ENCODE measurements at regions not wholly inside any gene's neighbourhood (a gene's known extent, or its start where the extent isn't known, plus 50 kb on each side); places are given as distances from the start of the nearest gene placed in this dataset.

- H3K4me1 ChIP-seq: no peaks in the 10 kb centered on the region
- H3K4me3 ChIP-seq: no peak overlapping the region
- no peak for TF ChIP-seq CTCF (IDR thresholded peaks at IDR 0.05)
- H3K27ac ChIP-seq: no peak overlapping the region
- H3K27me3 ChIP-seq: no peaks in the 10 kb centered on the region
- H3K9me3 ChIP-seq: no peaks in the 10 kb centered on the region
- H3K36me3 ChIP-seq: no peaks in the 10 kb centered on the region
- DNase-seq (ENCODE audit: low spot score): no peak
Observed at GRCh38 chr1:73644198-73644597, 553.8 kb downstream of the LRRIQ3 start.

GRCh38 chr1:73639494-73639893 is 558.5 kb downstream of the LRRIQ3 start:
- Histone ChIP-seq H3K4me3 (no peak overlapping the region), H3K36me3 (no peaks in the 10 kb centered on the region), H3K9me3 (no peaks in the 10 kb centered on the region), H3K4me1 (no peaks in the 10 kb centered on the region), H3K27ac (no peak overlapping the region), H3K27me3 (no peaks in the 10 kb centered on the region)
- DNase-seq (ENCODE audit: low spot score): no peak
- no peak for TF ChIP-seq CTCF (IDR thresholded peaks at IDR 0.05)

GRCh38 chr1:73637264-73637663 is 560.7 kb downstream of the LRRIQ3 start:
- H3K4me3 ChIP-seq: no peak overlapping the region
- no peak overlapping the region for H3K27ac ChIP-seq
- no peaks in the 10 kb centered on the region for H3K27me3 ChIP-seq
- no peaks in the 10 kb centered on the region for H3K9me3 ChIP-seq
- no peak for TF ChIP-seq CTCF (IDR thresholded peaks at IDR 0.05)
- H3K4me1 ChIP-seq: no peaks in the 10 kb centered on the region
- DNase-seq (ENCODE audit: low spot score): no peak
- no peaks in the 10 kb centered on the region for H3K36me3 ChIP-seq

DNA sequence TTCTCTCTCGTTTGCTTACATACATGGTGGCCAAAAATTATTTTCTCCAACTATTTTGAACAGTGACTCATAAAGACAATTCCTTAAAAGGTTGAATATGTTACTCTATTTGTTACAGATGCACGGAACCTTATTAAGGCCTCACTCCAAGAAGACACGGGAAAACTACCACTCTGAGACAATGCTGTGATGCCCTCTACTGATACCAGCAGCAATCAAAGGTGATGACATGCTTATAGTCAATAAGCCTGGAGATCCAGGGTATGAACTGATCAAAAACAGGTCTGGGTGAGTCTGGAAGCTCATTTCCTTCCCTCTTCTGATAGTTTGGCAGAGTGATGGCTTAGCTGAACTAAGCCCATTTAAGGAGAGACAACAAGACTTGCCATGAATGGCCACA is 563.0 kb downstream of the LRRIQ3 start:
- no peak for TF ChIP-seq CTCF (IDR thresholded peaks at IDR 0.05)
- no peaks in the 10 kb centered on the region for H3K4me1 ChIP-seq
- H3K4me3 ChIP-seq: no peak overlapping the region
- H3K36me3 ChIP-seq: no peaks in the 10 kb centered on the region
- H3K27ac ChIP-seq: no peak overlapping the region
- no peaks in the 10 kb centered on the region for H3K27me3 ChIP-seq
- no peak for DNase-seq (ENCODE audit: low spot score)
- no peaks in the 10 kb centered on the region for H3K9me3 ChIP-seq

DNA sequence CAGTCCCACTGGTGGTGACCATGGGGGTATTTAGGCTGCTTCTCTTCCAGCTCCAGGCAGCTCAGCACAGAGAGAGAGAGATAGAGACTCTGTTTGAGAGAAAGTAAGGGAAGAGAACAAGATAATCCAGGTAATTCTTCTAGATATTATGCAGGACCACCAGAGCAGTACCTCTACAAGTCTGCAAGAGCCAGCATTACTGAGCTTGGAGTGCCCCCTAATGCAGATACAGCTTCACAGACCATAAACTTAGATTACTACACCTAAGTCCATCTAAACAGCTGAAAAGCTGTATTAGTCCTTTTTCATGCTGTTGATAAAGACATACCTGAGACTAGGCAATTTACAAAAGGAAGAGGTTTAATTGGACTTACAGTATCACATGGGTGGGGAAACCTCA is 570.3 kb downstream of the LRRIQ3 start:
- H3K27me3 ChIP-seq: no peaks in the 10 kb centered on the region
- TF ChIP-seq CTCF (IDR thresholded peaks at IDR 0.05): no peak
- H3K9me3 ChIP-seq: no peaks in the 10 kb centered on the region
- H3K4me3 ChIP-seq: no peak overlapping the region
- H3K27ac ChIP-seq: no peak overlapping the region
- no peaks in the 10 kb centered on the region for H3K36me3 ChIP-seq
- DNase-seq (ENCODE audit: low spot score): no peak
- H3K4me1 ChIP-seq: no peaks in the 10 kb centered on the region

GRCh38 chr1:73626326-73626725 is 571.6 kb downstream of the LRRIQ3 start:
- H3K4me3 ChIP-seq: no peak overlapping the region
- TF ChIP-seq CTCF (IDR thresholded peaks at IDR 0.05): no peak
- no peaks in the 10 kb centered on the region for H3K4me1 ChIP-seq
- no peaks in the 10 kb centered on the region for H3K27me3 ChIP-seq
- no peaks in the 10 kb centered on the region for H3K36me3 ChIP-seq
- no peak for DNase-seq (ENCODE audit: low spot score)
- no peaks in the 10 kb centered on the region for H3K9me3 ChIP-seq
- H3K27ac ChIP-seq: no peak overlapping the region

Measured in right atrium auricular region (tissue), 2 donors.